HG02571 (cell line): ENCODE measurements at regions not wholly inside any gene's neighbourhood (a gene's known extent, or its start where the extent isn't known, plus 50 kb on each side); places are given as distances from the start of the nearest gene placed in this dataset.

Experiments used
- ATAC-seq: cut with Tn5 transposase; IDR thresholded peaks from one replicate; pipeline ENCODE4 v1.9.1; 2021; ENCODE audit warnings: mild to moderate bottlenecking, moderate library complexity; ENCODE audit not compliant: unreplicated experiment

GRCh38 chr13:50345804-50346203 lies 330.6 kb downstream of the KCNRG start:
- no peak for ATAC-seq

GRCh38 chr13:50348371-50348770 lies 333.1 kb downstream of the KCNRG start:
- ATAC-seq: no peak

- no peak for ATAC-seq
These were observed 337.7 kb downstream of the KCNRG start for GRCh38 chr13:50352720-50353480.

- ATAC-seq: no peak
These were observed 338.6 kb downstream of the KCNRG start for GRCh38 chr13:50353651-50354415.

GRCh38 chr13:50355797-50356196 lies 340.6 kb downstream of the KCNRG start:
- no peak for ATAC-seq

- no peak for ATAC-seq
These were observed 341.9 kb downstream of the KCNRG start for GRCh38 chr13:50357136-50357535.

GRCh38 chr13:50357586-50358118 lies 342.4 kb downstream of the KCNRG start:
- ATAC-seq: no peak

GRCh38 chr13:50358231-50359040 lies 343.2 kb downstream of the KCNRG start:
- ATAC-seq: no peak

GRCh38 chr13:50359041-50359367 lies 343.8 kb downstream of the KCNRG start:
- no peak for ATAC-seq

- ATAC-seq: no peak
These were observed 344.5 kb downstream of the KCNRG start for GRCh38 chr13:50359779-50360178.

- ATAC-seq: no peak
These were observed 345.4 kb downstream of the KCNRG start for GRCh38 chr13:50360637-50361036.

GRCh38 chr13:50361282-50361681 lies 346.0 kb downstream of the KCNRG start:
- ATAC-seq: no peak

GRCh38 chr13:50365408-50366391 lies 350.5 kb downstream of the KCNRG start:
- peak; percentile 39 for ATAC-seq

- ATAC-seq: peak; percentile 73
These were observed 351.4 kb downstream of the KCNRG start for GRCh38 chr13:50366488-50367174.

GRCh38 chr13:50369646-50370045 lies 354.4 kb downstream of the KCNRG start:
- ATAC-seq: no peak

GRCh38 chr13:50370303-50370950 lies 355.2 kb downstream of the KCNRG start:
- peak; percentile 57 for ATAC-seq

- ATAC-seq: no peak
These were observed 359.3 kb downstream of the KCNRG start for GRCh38 chr13:50374517-50374916.

- ATAC-seq: no peak
These were observed 360.5 kb downstream of the KCNRG start for GRCh38 chr13:50375792-50376191.
